ENCODE measurements at regions not wholly inside any gene's neighbourhood (a gene's known extent, or its start where the extent isn't known, plus 50 kb on each side); places are given as distances from the start of the nearest gene placed in this dataset.

DNA sequence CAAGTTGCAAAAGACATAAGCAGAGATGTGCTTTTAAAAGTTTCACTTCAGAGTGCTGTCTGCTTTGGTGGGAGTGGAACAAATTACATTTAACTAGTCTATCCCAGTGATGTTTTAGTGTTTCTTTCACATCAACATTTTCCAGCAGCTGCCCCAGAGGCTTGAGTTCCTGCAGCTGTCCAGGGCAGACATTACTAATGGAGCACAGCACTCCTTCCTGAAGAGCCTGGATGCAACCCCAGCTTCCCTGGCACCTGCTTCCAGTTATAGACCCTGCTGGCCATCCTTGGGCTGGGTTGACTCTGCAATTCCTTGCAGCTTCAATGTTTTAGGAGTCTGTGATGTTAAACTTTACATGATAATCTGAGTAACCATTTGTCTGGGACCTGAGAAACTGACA lies 61.4 kb upstream of the PIRT start:
- H3K9me3 ChIP-seq (ENCODE audit: control insufficient read depth, insufficient read depth, low read depth, low read length) = no peaks in the 10 kb centered on the region
- H3K9ac ChIP-seq (ENCODE audit: insufficient read depth, low read length) = no peak overlapping the region
- H3K27ac ChIP-seq (ENCODE audit: insufficient read depth, low read length) = no peak overlapping the region
- H3K27me3 ChIP-seq (ENCODE audit: control insufficient read depth, insufficient read depth, low read length) = no peaks in the 10 kb centered on the region
- H3K79me2 ChIP-seq (ENCODE audit: control insufficient read depth, insufficient read depth, low read length) = no peaks in the 10 kb centered on the region
- H3K4me3 ChIP-seq (replicated peaks in 1 of 4; ENCODE audit: control extremely low read depth in 1 of 4, insufficient read depth in 1 of 4, low read depth in 3 of 4, low read length in 4 of 4) = no peak overlapping the region
- no peak for DNase-seq (ENCODE audit: low read depth in 2 of 2)
- no peak overlapping the region for H3K4me2 ChIP-seq (ENCODE audit: extremely low read depth, insufficient read depth, low read length)
- no peaks in the 10 kb centered on the region for H3K36me3 ChIP-seq (ENCODE audit: control insufficient read depth, insufficient read depth, low read length)
- no peaks in the 10 kb centered on the region for H4K20me1 ChIP-seq (ENCODE audit: control insufficient read depth, extremely low read depth, insufficient read depth, low read length)
- no peak for TF ChIP-seq EZH2 (IDR thresholded peaks at IDR 0.05; ENCODE audit: low read length, missing control alignments)
- TF ChIP-seq, protein P1, sequence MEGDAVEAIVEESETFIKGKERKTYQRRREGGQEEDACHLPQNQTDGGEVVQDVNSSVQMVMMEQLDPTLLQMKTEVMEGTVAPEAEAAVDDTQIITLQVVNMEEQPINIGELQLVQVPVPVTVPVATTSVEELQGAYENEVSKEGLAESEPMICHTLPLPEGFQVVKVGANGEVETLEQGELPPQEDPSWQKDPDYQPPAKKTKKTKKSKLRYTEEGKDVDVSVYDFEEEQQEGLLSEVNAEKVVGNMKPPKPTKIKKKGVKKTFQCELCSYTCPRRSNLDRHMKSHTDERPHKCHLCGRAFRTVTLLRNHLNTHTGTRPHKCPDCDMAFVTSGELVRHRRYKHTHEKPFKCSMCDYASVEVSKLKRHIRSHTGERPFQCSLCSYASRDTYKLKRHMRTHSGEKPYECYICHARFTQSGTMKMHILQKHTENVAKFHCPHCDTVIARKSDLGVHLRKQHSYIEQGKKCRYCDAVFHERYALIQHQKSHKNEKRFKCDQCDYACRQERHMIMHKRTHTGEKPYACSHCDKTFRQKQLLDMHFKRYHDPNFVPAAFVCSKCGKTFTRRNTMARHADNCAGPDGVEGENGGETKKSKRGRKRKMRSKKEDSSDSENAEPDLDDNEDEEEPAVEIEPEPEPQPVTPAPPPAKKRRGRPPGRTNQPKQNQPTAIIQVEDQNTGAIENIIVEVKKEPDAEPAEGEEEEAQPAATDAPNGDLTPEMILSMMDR (conservative IDR thresholded peaks at IDR 0.05 in 1 of 2, IDR thresholded peaks at IDR 0.05 in 1 of 2; ENCODE audit: low read depth in 1 of 2, low read length in 2 of 2) = no peak
- no peaks in the 10 kb centered on the region for H3K4me1 ChIP-seq (ENCODE audit: control insufficient read depth, extremely low read depth, insufficient read depth, low read length)
- H2AFZ ChIP-seq (ENCODE audit: low read length) = no peak overlapping the region

DNA sequence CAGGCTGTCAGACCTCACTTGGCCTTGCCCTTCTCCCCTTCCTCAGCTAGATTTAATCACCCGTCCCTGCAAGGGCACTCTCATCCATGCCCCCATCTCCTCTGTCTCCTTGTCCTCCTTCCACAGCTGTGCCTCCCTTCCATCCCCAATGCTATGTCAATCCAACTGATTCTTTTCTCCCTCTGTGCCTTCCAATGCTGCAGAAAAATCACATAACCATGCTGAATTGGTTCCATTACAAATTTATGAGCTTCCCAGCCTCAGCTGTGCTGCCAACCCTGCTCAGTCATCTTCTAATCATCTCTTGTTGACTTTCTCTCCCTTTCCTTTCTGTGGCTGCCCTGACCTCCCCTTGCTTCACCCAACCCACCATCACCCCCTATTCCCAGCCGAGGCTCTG lies 56.3 kb upstream of the PIRT start:
- H4K20me1 ChIP-seq (ENCODE audit: control insufficient read depth, extremely low read depth, insufficient read depth, low read length) = no peaks in the 10 kb centered on the region
- no peak overlapping the region for H3K4me3 ChIP-seq (replicated peaks in 1 of 4; ENCODE audit: control extremely low read depth in 1 of 4, insufficient read depth in 1 of 4, low read depth in 3 of 4, low read length in 4 of 4)
- no peak for DNase-seq (ENCODE audit: low read depth in 2 of 2)
- no peaks in the 10 kb centered on the region for H3K36me3 ChIP-seq (ENCODE audit: control insufficient read depth, insufficient read depth, low read length)
- H3K9me3 ChIP-seq (ENCODE audit: control insufficient read depth, insufficient read depth, low read depth, low read length) = no peaks in the 10 kb centered on the region
- H3K9ac ChIP-seq (ENCODE audit: insufficient read depth, low read length) = no peak overlapping the region
- H3K4me1 ChIP-seq (ENCODE audit: control insufficient read depth, extremely low read depth, insufficient read depth, low read length) = no peaks in the 10 kb centered on the region
- H3K27ac ChIP-seq (ENCODE audit: insufficient read depth, low read length) = no peak overlapping the region
- no peaks in the 10 kb centered on the region for H3K27me3 ChIP-seq (ENCODE audit: control insufficient read depth, insufficient read depth, low read length)
- TF ChIP-seq, protein P1 (conservative IDR thresholded peaks at IDR 0.05 in 1 of 2, IDR thresholded peaks at IDR 0.05 in 1 of 2; ENCODE audit: low read depth in 1 of 2, low read length in 2 of 2) = no peak
- no peak for TF ChIP-seq EZH2 (IDR thresholded peaks at IDR 0.05; ENCODE audit: low read length, missing control alignments)
- no peak overlapping the region for H3K4me2 ChIP-seq (ENCODE audit: extremely low read depth, insufficient read depth, low read length)
- H3K79me2 ChIP-seq (ENCODE audit: control insufficient read depth, insufficient read depth, low read length) = no peaks in the 10 kb centered on the region
- H2AFZ ChIP-seq (ENCODE audit: low read length) = no peak overlapping the region

DNA sequence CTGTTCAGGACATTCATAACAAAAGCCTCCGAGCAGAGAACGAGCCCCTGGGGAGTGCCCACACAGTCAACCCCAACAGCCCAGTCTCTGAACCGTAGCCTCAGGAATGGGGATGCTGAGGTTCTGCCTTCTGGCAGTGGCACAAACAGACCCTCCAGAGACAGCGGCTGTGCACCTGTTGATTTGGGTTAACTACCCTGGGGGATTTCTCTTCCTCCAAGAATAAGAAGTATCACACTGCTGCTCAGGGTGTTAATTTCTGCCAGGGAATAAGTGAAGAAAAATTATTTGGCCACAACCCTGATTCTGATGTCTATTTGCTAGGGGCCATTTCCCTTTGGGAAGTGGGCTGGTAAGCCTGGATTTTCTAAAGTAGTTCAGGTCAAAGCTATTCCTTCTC lies 51.0 kb upstream of the PIRT start:
- Histone ChIP-seq H3K9me3 (ENCODE audit: control insufficient read depth, insufficient read depth, low read depth, low read length) (no peaks in the 10 kb centered on the region), H2AFZ (ENCODE audit: low read length) (no peak overlapping the region), H4K20me1 (ENCODE audit: control insufficient read depth, extremely low read depth, insufficient read depth, low read length) (no peaks in the 10 kb centered on the region), H3K79me2 (ENCODE audit: control insufficient read depth, insufficient read depth, low read length) (no peaks in the 10 kb centered on the region), H3K9ac (ENCODE audit: insufficient read depth, low read length) (no peak overlapping the region), H3K4me3 (replicated peaks in 1 of 4; ENCODE audit: control extremely low read depth in 1 of 4, insufficient read depth in 1 of 4, low read depth in 3 of 4, low read length in 4 of 4) (no peak overlapping the region), H3K4me1 (ENCODE audit: control insufficient read depth, extremely low read depth, insufficient read depth, low read length) (no peaks in the 10 kb centered on the region), H3K27ac (ENCODE audit: insufficient read depth, low read length) (no peak overlapping the region), H3K36me3 (ENCODE audit: control insufficient read depth, insufficient read depth, low read length) (no peaks in the 10 kb centered on the region), H3K27me3 (ENCODE audit: control insufficient read depth, insufficient read depth, low read length) (no peaks in the 10 kb centered on the region), H3K4me2 (ENCODE audit: extremely low read depth, insufficient read depth, low read length) (no peak overlapping the region)
- no peak for DNase-seq (ENCODE audit: low read depth in 2 of 2)
- TF ChIP-seq, protein P1 (conservative IDR thresholded peaks at IDR 0.05 in 1 of 2, IDR thresholded peaks at IDR 0.05 in 1 of 2; ENCODE audit: low read depth in 1 of 2, low read length in 2 of 2) = no peak
- TF ChIP-seq EZH2 (IDR thresholded peaks at IDR 0.05; ENCODE audit: low read length, missing control alignments) = no peak
